GM21619 (cell line): ENCODE measurements at regions not wholly inside any gene's neighbourhood (a gene's known extent, or its start where the extent isn't known, plus 50 kb on each side); places are given as distances from the start of the nearest gene placed in this dataset.
"Not testable (repeated sequence)": the region's sequence is repeated elsewhere in the genome, so short reads cannot be mapped to it uniquely, and the experiment has no call there.

Experiments used
- ATAC-seq: cut with Tn5 transposase; IDR thresholded peaks from one replicate; pipeline ENCODE4 v1.9.1; 2021; ENCODE audit not compliant: unreplicated experiment

- no peak for ATAC-seq
Measured at GRCh38 chr10:117782276-117782675, 239.7 kb downstream of the EMX2 start.

GRCh38 chr10:117783698-117784395 lies 241.3 kb downstream of the EMX2 start:
- no peak for ATAC-seq

GRCh38 chr10:117784776-117785175 lies 242.2 kb downstream of the EMX2 start:
- no peak for ATAC-seq

- ATAC-seq = no peak
Measured at GRCh38 chr10:117788911-117789310, 246.4 kb downstream of the EMX2 start.

GRCh38 chr10:117790179-117790578 lies 247.6 kb downstream of the EMX2 start:
- no peak for ATAC-seq

- ATAC-seq = no peak
Measured at GRCh38 chr10:117790621-117791020, 248.1 kb downstream of the EMX2 start.

- no peak for ATAC-seq
Measured at GRCh38 chr10:117792214-117792613, 249.7 kb downstream of the EMX2 start.

- no peak for ATAC-seq
Measured at GRCh38 chr10:117796130-117796745, 250.5 kb downstream of the RAB11FIP2 start.

GRCh38 chr10:117797296-117797695 lies 249.4 kb downstream of the RAB11FIP2 start:
- ATAC-seq = no peak

GRCh38 chr10:117801691-117802090 lies 245.1 kb downstream of the RAB11FIP2 start:
- ATAC-seq = no peak

GRCh38 chr10:117804470-117805011 lies 242.2 kb downstream of the RAB11FIP2 start:
- no peak for ATAC-seq

- no peak for ATAC-seq
Measured at GRCh38 chr10:117805139-117805538, 241.6 kb downstream of the RAB11FIP2 start.

- no peak for ATAC-seq
Measured at GRCh38 chr10:117807441-117807840, 239.3 kb downstream of the RAB11FIP2 start.

- ATAC-seq = not testable (repeated sequence)
Measured at GRCh38 chr10:117815816-117816215, 230.9 kb downstream of the RAB11FIP2 start.

- no peak for ATAC-seq
Measured at GRCh38 chr10:117817116-117817515, 229.6 kb downstream of the RAB11FIP2 start.

GRCh38 chr10:117818721-117819120 lies 228.0 kb downstream of the RAB11FIP2 start:
- no peak for ATAC-seq

- no peak for ATAC-seq
Measured at GRCh38 chr10:117819304-117819703, 227.4 kb downstream of the RAB11FIP2 start.

- no peak for ATAC-seq
Measured at GRCh38 chr10:117823980-117824379, 222.8 kb downstream of the RAB11FIP2 start.

GRCh38 chr10:117830205-117830604 lies 216.5 kb downstream of the RAB11FIP2 start:
- no peak for ATAC-seq

- ATAC-seq = peak; percentile 67
Measured at GRCh38 chr10:117830787-117831212, 215.9 kb downstream of the RAB11FIP2 start.

GRCh38 chr10:117838500-117839498 lies 207.9 kb downstream of the RAB11FIP2 start:
- not testable (repeated sequence) for ATAC-seq
